HEK293T (cell line): ENCODE measurements at regions not wholly inside any gene's neighbourhood (a gene's known extent, or its start where the extent isn't known, plus 50 kb on each side); places are given as distances from the start of the nearest gene placed in this dataset.

ENCODE experiments used
- ARNT ChIP-seq: fragments of 450-650 bp; IDR thresholded peaks from 2 replicates; pipeline ENCODE4 v1.6.1; 2017; ENCODE audit warnings: mild to moderate bottlenecking
- CTBP1 ChIP-seq: fragments of 450-650 bp; IDR thresholded peaks from 2 replicates; pipeline ENCODE4 v1.6.1; 2016; ENCODE audit warnings: borderline replicate concordance
- FOXK2 ChIP-seq: fragments of 450-650 bp; IDR thresholded peaks from 2 replicates; pipeline ENCODE4 v1.6.1; 2016; ENCODE audit warnings: mild to moderate bottlenecking
- L3MBTL2 ChIP-seq: fragments of 450-650 bp; conservative IDR thresholded peaks from 2 replicates; pipeline ENCODE4 v1.6.1; 2016; ENCODE audit warnings: mild to moderate bottlenecking
- LEF1 ChIP-seq: fragments of 450-650 bp; IDR thresholded peaks from 2 replicates; pipeline ENCODE4 v1.6.1; 2017; ENCODE audit warnings: mild to moderate bottlenecking, borderline replicate concordance
- NFRKB ChIP-seq: fragments of 450-650 bp; IDR thresholded peaks from 2 replicates; pipeline ENCODE4 v1.6.1; 2016; ENCODE audit warnings: mild to moderate bottlenecking, moderate library complexity
- PKNOX1 ChIP-seq: fragments of 450-650 bp; IDR thresholded peaks from 2 replicates; pipeline ENCODE4 v1.6.1; 2016
- SP1 ChIP-seq: fragments of 450-650 bp; IDR thresholded peaks from 2 replicates; pipeline ENCODE4 v1.6.1; 2017
- TARDBP ChIP-seq: fragments of 450-650 bp; IDR thresholded peaks from 2 replicates; pipeline ENCODE4 v1.6.1; 2016

GRCh38 chr4:59837751-59838150 is 1362.4 kb upstream of the ADGRL3 start:
- no peak for TF ChIP-seq LEF1
- no peak for TF ChIP-seq TARDBP
- no peak for TF ChIP-seq NFRKB
- no peak for TF ChIP-seq ARNT
- TF ChIP-seq FOXK2 = no peak
- TF ChIP-seq CTBP1 = no peak
- no peak for TF ChIP-seq L3MBTL2
- TF ChIP-seq PKNOX1 = no peak
- no peak for TF ChIP-seq SP1
